ENCODE measurements at regions not wholly inside any gene's neighbourhood (a gene's known extent, or its start where the extent isn't known, plus 50 kb on each side); places are given as distances from the start of the nearest gene placed in this dataset.

- H3K4me3 Mint-ChIP-seq: peak overlapping the region; percentile 41
- H3K36me3 Mint-ChIP-seq: no peaks in the 10 kb centered on the region
- TF ChIP-seq CTCF (conservative IDR thresholded peaks at IDR 0.05): no peak
- no peak for DNase-seq (ENCODE audit: extremely low spot score, unreplicated experiment)
- peak overlapping the region; percentile 46 for H3K27ac Mint-ChIP-seq
- H3K4me1 Mint-ChIP-seq (ENCODE audit: unreplicated experiment): peaks cover 9% of the 10 kb centered on the region
- H3K27me3 Mint-ChIP-seq: no peaks in the 10 kb centered on the region
- no peaks in the 10 kb centered on the region for H3K9me3 Mint-ChIP-seq
These were observed 928.5 kb upstream of the ROBO1 start for GRCh38 chr3:80696280-80696679.

- Mint-ChIP-seq H3K27ac (no peak overlapping the region), H3K9me3 (no peaks in the 10 kb centered on the region), H3K4me3 (no peak overlapping the region), H3K27me3 (no peaks in the 10 kb centered on the region), H3K4me1 (ENCODE audit: unreplicated experiment) (no peaks in the 10 kb centered on the region), H3K36me3 (no peaks in the 10 kb centered on the region)
- DNase-seq (ENCODE audit: extremely low spot score, unreplicated experiment): no peak
- peak; percentile 76 for TF ChIP-seq CTCF (conservative IDR thresholded peaks at IDR 0.05)
These were observed 921.0 kb upstream of the ROBO1 start for GRCh38 chr3:80688814-80689213.

GRCh38 chr3:80682951-80683350, 915.2 kb upstream of the ROBO1 start:
- DNase-seq (ENCODE audit: extremely low spot score, unreplicated experiment): no peak
- peaks cover 8% of the 10 kb centered on the region for H3K9me3 Mint-ChIP-seq
- no peak overlapping the region for H3K27ac Mint-ChIP-seq
- H3K36me3 Mint-ChIP-seq: no peaks in the 10 kb centered on the region
- no peak for TF ChIP-seq CTCF (conservative IDR thresholded peaks at IDR 0.05)
- no peak overlapping the region for H3K4me3 Mint-ChIP-seq
- no peaks in the 10 kb centered on the region for H3K4me1 Mint-ChIP-seq (ENCODE audit: unreplicated experiment)
- no peaks in the 10 kb centered on the region for H3K27me3 Mint-ChIP-seq

- Mint-ChIP-seq H3K4me1 (ENCODE audit: unreplicated experiment) (no peaks in the 10 kb centered on the region), H3K27me3 (no peaks in the 10 kb centered on the region)
- DNase-seq (ENCODE audit: extremely low spot score, unreplicated experiment): no peak
These were observed 914.4 kb upstream of the ROBO1 start for GRCh38 chr3:80682235-80682634.

GRCh38 chr3:80677796-80678195, 910.0 kb upstream of the ROBO1 start:
- no peak for DNase-seq (ENCODE audit: extremely low spot score, unreplicated experiment)
- Mint-ChIP-seq H3K27ac (no peak overlapping the region), H3K4me1 (ENCODE audit: unreplicated experiment) (no peaks in the 10 kb centered on the region), H3K4me3 (no peak overlapping the region), H3K27me3 (no peaks in the 10 kb centered on the region), H3K36me3 (no peaks in the 10 kb centered on the region), H3K9me3 (peaks cover 7% of the 10 kb centered on the region)
- no peak for TF ChIP-seq CTCF (conservative IDR thresholded peaks at IDR 0.05)

More at GRCh38 chr3:80682235-80682634, 914.4 kb upstream of the ROBO1 start:
- Mint-ChIP-seq H3K36me3 (no peaks in the 10 kb centered on the region), H3K27ac (no peak overlapping the region), H3K9me3 (peaks cover 8% of the 10 kb centered on the region), H3K4me3 (no peak overlapping the region)
- no peak for TF ChIP-seq CTCF (conservative IDR thresholded peaks at IDR 0.05)

GRCh38 chr3:80676866-80677265, 909.1 kb upstream of the ROBO1 start:
- Mint-ChIP-seq H3K27ac (no peak overlapping the region), H3K4me3 (no peak overlapping the region), H3K36me3 (no peaks in the 10 kb centered on the region), H3K9me3 (no peaks in the 10 kb centered on the region), H3K27me3 (no peaks in the 10 kb centered on the region), H3K4me1 (ENCODE audit: unreplicated experiment) (no peaks in the 10 kb centered on the region)
- peak; percentile 41 for TF ChIP-seq CTCF (conservative IDR thresholded peaks at IDR 0.05)
- no peak for DNase-seq (ENCODE audit: extremely low spot score, unreplicated experiment)
